HG03108 (cell line): ENCODE measurements at regions not wholly inside any gene's neighbourhood (a gene's known extent, or its start where the extent isn't known, plus 50 kb on each side); places are given as distances from the start of the nearest gene placed in this dataset.

Experiments
- ATAC-seq: cut with Tn5 transposase; IDR thresholded peaks from one replicate; pipeline ENCODE4 v1.9.1; 2021; ENCODE audit warnings: moderate library complexity; ENCODE audit not compliant: unreplicated experiment

- no peak for ATAC-seq
These were observed 552.1 kb downstream of the TFEC start for GRCh38 chr7:115478426-115478825.

GRCh38 chr7:115477193-115477651, 553.3 kb downstream of the TFEC start:
- ATAC-seq, result no peak

- no peak for ATAC-seq
These were observed 553.8 kb downstream of the TFEC start for GRCh38 chr7:115476671-115477181.

DNA sequence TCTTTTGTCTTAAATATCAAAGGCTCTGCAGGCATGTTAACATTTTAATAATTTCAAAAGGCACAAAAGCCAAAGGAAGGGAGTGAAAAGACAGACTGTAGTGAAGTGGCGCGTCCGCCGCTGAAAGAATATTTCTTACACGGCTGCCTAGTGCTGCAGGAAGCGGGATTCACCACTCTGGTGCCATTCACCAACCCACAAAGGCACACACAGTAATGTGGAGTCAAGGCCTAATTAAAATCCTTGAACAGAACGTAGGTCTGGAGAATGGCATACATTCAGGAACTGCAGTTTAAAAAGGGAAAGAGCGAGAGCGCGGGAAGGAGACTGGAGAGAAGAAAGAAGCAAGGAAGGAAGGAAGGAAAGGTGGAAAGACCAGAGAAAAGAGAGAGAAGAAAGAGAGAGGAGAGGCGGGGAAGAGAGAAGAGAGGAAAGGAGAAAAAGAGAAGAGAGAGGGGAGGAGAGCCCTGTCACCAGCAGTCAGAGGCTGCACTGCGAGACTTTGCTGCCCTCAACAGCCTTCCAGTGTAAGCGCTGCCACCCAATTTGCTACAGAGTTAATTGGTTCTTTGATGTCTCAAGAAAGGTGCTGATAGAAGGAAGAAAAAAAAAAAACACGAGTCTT, 554.0 kb downstream of the MDFIC start:
- ATAC-seq, result no peak

DNA sequence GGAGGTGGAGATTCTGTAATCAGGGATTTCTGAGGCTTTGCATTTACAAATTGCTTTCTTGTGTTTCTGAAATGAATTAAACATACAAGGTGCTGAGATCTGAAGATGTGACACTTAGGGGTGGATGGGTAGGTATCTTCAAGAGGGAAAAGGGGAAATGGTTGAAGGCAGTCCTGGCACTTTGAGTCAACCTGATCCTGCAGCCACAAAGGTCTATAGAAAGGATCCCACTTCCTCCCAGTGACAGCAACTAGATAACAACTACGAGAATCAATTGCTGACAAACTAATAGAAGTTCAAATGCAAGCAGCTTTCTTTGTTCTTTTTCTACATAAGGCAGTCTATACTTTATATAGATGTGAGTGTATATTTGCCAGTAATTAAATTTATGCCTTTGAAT, 553.3 kb downstream of the MDFIC start:
- no peak for ATAC-seq

GRCh38 chr7:115474137-115474536, 552.2 kb downstream of the MDFIC start:
- no peak for ATAC-seq

- ATAC-seq, result no peak
These were observed 550.0 kb downstream of the MDFIC start for GRCh38 chr7:115471891-115472290.

DNA sequence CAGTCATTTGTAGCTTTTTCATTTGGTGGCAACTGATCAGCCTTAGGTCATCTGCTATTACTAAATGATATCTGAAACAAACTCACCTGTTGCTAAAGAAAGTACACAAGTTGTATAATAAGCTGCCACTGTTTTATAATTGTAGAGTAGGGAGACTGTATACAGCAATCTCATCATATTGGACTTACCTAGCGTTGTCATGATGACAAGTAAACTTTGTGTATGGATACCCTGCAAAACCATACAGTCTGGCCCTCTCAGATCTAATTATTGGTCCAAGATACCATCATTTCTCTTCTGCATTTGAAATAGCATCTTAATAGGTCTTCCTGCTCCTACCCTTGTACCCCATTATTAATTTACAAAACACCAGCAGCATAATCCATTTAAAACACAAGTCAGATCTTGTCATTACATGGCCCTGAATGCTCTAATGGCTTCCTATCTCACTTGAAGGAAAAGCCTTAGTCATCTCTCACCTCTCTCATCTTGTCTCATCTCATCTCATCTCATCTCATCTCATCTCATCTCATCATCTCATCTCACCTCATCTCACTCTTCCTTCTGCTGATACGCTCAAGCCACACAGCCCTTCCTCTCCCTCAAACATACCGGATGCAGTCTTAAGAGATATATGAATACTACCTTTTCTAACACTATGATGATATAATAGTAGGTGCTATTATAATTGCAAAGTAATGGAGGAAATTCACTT, 540.6 kb downstream of the MDFIC start:
- no peak for ATAC-seq

DNA sequence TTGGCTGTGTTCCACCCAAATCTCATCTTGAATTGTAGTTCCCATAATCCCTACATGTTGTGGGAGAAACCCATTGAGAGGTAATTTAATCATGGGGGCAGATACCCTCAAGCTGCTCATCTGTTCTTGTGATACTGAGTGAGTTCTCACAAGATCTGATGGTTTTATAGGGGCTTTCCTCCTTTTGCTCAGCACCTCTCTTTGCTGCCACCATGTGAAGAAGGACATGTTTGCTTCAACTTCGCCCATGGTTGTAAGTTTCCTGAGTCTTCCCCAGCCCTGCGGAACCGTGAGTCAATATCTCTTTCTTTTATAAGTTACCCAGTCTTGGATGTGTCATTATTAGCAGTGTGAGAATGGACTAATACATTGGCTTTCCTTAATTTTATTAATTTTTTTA, 527.8 kb downstream of the MDFIC start:
- ATAC-seq, result no peak

DNA sequence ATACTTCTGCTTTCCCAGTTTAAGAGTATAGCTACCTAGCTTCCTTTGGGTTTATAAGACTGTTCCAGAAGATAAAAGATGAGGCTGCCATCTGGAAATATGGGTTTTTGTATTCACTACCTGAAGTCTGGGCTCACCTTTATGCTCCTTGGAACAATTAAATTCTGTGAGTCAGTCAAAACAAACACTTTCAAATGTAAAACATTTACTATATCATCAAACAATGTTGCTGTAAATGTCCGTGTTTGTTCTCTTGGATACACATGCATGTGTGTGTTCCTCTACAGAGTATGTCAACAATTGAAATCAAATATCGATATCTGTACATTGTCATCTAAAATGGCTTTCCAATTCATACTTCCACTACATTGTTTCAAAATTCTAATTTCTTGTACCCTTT, 525.6 kb downstream of the MDFIC start:
- ATAC-seq, result no peak

DNA sequence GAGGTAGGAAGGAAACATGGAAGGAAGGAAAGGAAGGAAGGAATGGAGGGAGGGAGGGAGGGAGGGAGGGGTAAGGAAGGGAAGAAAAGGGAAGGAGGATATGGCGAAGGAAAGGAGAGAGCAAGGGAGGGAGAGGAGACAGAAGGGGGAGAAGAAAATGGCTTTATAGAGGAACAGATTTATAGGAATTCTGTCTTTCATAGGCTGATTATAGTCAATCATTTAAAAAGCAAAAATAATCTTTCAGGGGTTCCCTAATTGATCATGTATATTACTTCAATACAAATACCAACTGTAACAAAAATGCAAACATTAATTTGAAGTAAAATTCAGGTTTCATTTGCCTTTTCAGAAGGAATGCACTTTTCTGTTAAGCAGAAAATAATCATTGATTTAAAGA, 519.1 kb downstream of the MDFIC start:
- no peak for ATAC-seq

GRCh38 chr7:115435178-115435577, 513.3 kb downstream of the MDFIC start:
- ATAC-seq, result no peak

DNA sequence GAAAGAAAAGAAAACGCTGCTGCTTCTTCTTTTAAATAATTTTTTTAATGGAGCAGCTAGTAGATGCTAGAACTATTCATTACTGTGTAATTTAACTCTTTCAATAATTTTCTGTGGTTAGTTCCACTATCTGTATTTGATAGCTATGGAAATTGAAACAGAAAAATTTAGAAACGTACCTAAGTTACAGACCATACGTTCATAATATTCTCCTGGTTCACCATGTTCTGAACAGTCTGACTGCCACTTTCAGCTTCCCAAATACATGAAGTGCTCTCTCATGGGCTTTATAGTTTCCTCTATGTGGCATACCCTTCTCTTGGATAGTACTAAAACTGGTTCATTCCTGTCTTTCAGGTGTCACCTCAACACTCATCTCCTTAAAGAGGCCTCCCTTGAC, 508.0 kb downstream of the MDFIC start:
- ATAC-seq, result no peak

GRCh38 chr7:115417662-115418061, 495.8 kb downstream of the MDFIC start:
- no peak for ATAC-seq

DNA sequence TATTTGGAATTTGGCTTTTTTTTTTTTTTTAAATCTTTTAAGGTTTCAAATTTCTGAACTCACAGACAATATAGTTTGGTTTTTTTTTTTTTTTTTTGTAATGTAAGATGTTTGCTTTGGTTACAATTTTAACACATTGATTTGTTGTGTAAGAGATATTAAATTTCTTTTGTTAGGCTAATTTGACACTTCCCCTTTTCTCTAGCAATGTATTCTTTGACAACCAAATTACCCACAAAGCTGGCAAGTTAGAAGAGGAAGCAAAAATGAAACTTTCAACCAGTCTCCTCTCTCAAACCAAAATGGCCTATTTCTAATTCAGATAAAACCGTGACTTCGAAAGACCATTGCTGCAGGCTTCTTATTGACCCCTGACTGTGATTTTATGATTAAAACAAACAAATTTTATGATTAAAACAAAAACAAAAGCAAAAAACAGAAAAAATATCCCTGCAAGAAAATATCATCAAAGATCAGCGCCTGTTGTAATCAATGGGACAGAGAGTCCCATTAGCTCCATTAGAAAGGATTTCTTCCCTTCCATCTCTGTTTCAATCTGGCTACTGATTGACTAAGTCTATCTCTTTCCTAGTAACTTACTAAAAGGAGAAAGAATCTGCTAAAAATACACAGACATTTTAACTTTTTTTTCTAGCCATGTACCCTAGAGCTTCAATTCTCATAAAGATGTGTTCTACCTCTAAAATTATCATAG, 489.2 kb downstream of the MDFIC start:
- ATAC-seq, result peak; percentile 90

DNA sequence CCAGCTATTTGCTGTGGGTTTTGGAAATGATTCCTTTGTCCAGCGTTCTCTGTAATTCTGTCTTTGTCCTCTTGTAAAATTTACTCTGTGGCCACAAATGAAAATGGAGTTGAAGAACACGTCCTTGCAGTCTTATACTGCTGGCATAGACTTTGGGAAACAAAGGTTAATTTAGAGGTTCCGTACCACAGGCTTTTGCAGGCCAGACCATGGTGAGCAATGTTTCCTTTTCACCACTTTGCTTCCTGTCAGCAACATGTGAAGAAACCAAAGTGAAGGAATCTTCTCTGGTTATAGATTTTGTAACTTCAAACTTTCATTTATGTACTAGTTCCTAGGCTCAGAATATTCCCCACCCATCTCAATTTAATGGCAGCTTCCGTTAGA, 488.5 kb downstream of the MDFIC start:
- ATAC-seq, result peak; percentile 26

DNA sequence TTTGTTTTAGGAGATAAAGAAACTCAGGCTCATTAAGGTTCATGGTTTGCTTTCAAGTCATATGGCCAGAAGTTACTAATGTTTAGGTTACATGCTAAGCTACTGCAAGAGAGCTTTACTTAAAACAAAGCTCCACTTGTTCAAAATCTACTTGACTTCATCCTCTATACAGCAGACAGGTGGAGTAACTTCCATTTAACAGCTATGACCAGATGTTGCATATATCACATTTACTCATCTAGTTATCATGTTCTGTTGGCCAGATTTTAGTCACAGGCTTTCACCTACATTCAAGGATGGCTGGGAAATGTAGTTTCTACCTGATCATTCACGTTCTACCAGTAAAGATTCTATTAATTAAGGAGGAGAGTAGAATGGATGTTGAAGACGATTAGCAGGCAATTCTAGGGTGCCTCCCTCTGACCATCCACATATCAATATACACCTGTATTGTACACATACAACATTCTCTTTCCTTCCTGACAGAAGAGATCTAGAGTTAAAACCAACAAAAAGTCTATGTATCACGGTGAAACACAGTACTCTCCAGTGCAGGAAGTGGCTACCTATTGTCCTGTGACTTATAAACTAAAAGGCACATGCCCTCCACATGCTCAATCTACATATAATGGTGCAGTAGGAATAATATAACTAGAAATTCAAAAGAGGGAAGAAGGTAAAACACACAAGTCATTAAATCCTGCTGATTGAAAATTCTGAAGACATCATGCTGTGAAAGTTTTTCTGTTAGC, 488.0 kb downstream of the MDFIC start:
- no peak for ATAC-seq

DNA sequence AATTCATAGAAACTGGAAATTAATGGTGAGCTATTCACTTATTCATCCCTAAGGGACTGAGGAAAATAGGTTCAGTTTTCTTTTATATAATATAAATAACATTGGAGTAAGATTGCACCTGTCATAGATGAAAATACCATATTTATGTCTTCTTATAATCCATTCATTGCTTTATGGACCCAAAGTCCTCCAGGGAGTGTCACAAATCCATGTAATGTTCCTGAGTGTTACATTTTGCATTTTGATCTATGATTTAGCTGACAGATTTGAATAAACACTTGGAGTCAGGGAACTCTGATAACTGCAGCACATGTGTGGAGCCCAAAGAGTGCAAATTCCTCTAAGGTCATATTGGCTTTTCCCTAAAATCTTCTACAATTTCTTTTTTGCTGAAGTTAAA, 484.3 kb downstream of the MDFIC start:
- no peak for ATAC-seq

DNA sequence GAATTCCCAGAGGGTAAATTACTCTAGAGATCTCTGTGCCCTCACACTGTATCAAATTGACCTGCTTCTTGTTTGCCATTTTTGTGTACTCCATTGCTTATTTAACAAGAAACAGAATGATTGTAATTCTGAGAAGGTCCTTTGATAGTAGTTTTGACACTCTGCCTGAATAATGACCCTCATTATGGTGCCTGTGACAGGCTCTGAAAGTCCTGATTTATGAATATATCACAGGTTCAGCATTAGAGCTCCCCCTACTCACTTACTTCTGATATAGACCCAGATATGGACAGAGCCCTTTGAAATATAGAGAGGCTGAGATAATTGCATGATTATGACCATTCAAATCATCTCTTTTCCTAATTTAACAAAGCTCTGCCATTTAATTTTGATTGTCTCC, 465.2 kb downstream of the MDFIC start:
- no peak for ATAC-seq

DNA sequence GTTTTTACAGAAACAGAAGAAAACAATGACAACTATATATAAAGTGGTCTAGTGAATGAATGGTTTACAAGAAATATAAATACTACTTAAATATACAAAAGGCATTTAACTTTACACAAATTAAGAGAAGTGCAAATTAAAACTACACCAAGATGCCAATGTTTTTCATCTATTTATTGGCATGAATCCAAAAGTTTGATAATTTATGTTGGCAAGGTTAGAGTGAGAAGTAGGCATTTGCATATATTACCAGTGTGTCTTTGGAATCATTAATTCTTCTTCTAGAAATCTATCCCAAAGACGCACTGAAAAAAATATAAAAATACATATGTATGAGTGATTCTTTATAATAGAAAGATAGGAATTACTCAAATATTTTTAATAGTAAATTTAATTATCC, 457.4 kb downstream of the MDFIC start:
- ATAC-seq, result no peak

DNA sequence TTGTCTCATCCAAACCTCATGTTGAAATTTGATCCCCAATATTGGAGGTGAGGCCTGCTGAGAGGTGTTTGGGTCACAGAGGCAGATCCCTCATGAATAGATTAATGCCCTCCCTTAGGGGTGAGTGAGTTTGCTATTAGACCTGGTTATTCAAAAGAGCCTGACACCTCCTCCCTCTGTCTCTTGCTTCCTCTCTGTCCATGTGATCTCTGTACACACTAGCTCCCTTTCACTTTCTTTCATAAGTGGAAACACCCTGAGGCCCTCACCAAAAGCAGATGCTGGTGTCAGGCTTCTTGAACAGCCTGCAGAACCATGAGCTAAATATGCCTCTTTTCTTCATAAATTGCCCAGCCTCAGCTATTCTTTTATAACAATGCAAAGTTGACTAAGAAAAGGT, 447.1 kb downstream of the MDFIC start:
- ATAC-seq, result no peak
